NCI-H2107 treated with DMSO at 0.1 percent for 48 hours (cell line): ENCODE measurements at regions not wholly inside any gene's neighbourhood (a gene's known extent, or its start where the extent isn't known, plus 50 kb on each side); places are given as distances from the start of the nearest gene placed in this dataset.
A peak's percentile ranks its signal among the peaks of the same experiment; 100 is the strongest.

Experiments
- DNase-seq: peaks from one replicate; lab custom pipeline; 2025; ENCODE audit not compliant: unreplicated experiment; lab: John Stamatoyannopoulos, UW

- DNase-seq, result no peak
Observed at GRCh38 chr15:79230766-79231165, 51.8 kb upstream of the ANKRD34C start.

GRCh38 chr15:79222808-79223207 lies 59.7 kb upstream of the ANKRD34C start:
- no peak for DNase-seq

GRCh38 chr15:79221696-79222095 lies 60.8 kb upstream of the ANKRD34C start:
- no peak for DNase-seq

- DNase-seq, result no peak
Observed at GRCh38 chr15:79219393-79220056, 63.0 kb upstream of the ANKRD34C start.

GRCh38 chr15:79218588-79219200 lies 63.8 kb upstream of the ANKRD34C start:
- no peak for DNase-seq

- DNase-seq, result no peak
Observed at GRCh38 chr15:79213650-79214049, 68.9 kb upstream of the ANKRD34C start.

- DNase-seq, result no peak
Observed at GRCh38 chr15:79212589-79213157, 69.8 kb upstream of the ANKRD34C start.

- DNase-seq, result no peak
Observed at GRCh38 chr15:79211481-79211880, 71.0 kb upstream of the ANKRD34C start.

- no peak for DNase-seq
Observed at GRCh38 chr15:79209690-79210089, 72.8 kb upstream of the ANKRD34C start.

GRCh38 chr15:79209116-79209515 lies 73.4 kb upstream of the ANKRD34C start:
- no peak for DNase-seq

- DNase-seq, result no peak
Observed at GRCh38 chr15:79208179-79208578, 74.3 kb upstream of the ANKRD34C start.

- no peak for DNase-seq
Observed at GRCh38 chr15:79206940-79207339, 75.6 kb upstream of the ANKRD34C start.

GRCh38 chr15:79204886-79205675 lies 77.4 kb upstream of the ANKRD34C start:
- DNase-seq, result no peak

GRCh38 chr15:79198461-79198860 lies 84.1 kb upstream of the ANKRD34C start:
- DNase-seq, result no peak

- DNase-seq, result no peak
Observed at GRCh38 chr15:79197285-79197684, 85.2 kb upstream of the ANKRD34C start.

GRCh38 chr15:79195802-79196201 lies 86.7 kb upstream of the ANKRD34C start:
- no peak for DNase-seq

- DNase-seq, result no peak
Observed at GRCh38 chr15:79195239-79195638, 87.3 kb upstream of the ANKRD34C start.

GRCh38 chr15:79194386-79194785 lies 88.1 kb upstream of the ANKRD34C start:
- no peak for DNase-seq

GRCh38 chr15:79193549-79193948 lies 89.0 kb upstream of the ANKRD34C start:
- DNase-seq, result no peak

GRCh38 chr15:79193103-79193502 lies 89.4 kb upstream of the ANKRD34C start:
- no peak for DNase-seq

- DNase-seq, result peak; percentile 33
Observed at GRCh38 chr15:79192462-79193036, 90.0 kb upstream of the ANKRD34C start.
